Heart left ventricle (tissue), 16 donors: ENCODE measurements at regions not wholly inside any gene's neighbourhood (a gene's known extent, or its start where the extent isn't known, plus 50 kb on each side); places are given as distances from the start of the nearest gene placed in this dataset.

ENCODE experiments used
- ATAC-seq, 4 donors: fragments of 200-7000 bp; cut with Tn5 transposase; one replicate each; pipeline ENCODE4 v1.9.1; 2020 to 2022; ENCODE audit warnings: moderate library complexity in 4 of 4, mild to moderate bottlenecking in 3 of 4, moderate number of reproducible peaks in 1 of 4
- DNase-seq, 5 donors: peaks; one replicate each; pipeline ENCODE4 v3.0.0-alpha.2; 2020
- H3K27ac ChIP-seq, 12 donors: fragments of 200-600 bp; sonication (generic) in 4 of 12; one replicate each; pipeline versions ENCODE4 v1.5.0 to v1.8.0; 2016 to 2022; ENCODE audit warnings: mild to moderate bottlenecking in 2 of 12
- H3K27me3 ChIP-seq, 9 donors: fragments of 200-600 bp; sonication (generic) in 2 of 9; one replicate each; pipeline versions ENCODE4 v1.5.1 to v1.8.0; 2016 to 2022; ENCODE audit warnings: mild to moderate bottlenecking in 3 of 9
- H3K36me3 ChIP-seq, 9 donors: fragments of 200-600 bp; sonication (generic) in 2 of 9; one replicate each; pipeline versions ENCODE4 v1.5.0 to v1.8.0; 2018 to 2022; ENCODE audit warnings: mild to moderate bottlenecking in 2 of 9
- H3K4me1 ChIP-seq, 12 donors: fragments of 200-600 bp; sonication (generic) in 4 of 12; one replicate each; pipeline versions ENCODE4 v1.5.0 to v1.8.0; 2016 to 2022; ENCODE audit warnings: mild to moderate bottlenecking in 3 of 12
- H3K4me3 ChIP-seq, 12 donors: fragments of 200-600 bp; sonication (generic) in 4 of 12; one replicate each; pipeline versions ENCODE4 v1.5.0 to v1.8.0; 2017 to 2022; ENCODE audit warnings: mild to moderate bottlenecking in 9 of 12, moderate library complexity in 4 of 12
- H3K9me3 ChIP-seq, 12 donors: fragments of 200-600 bp; sonication (generic) in 4 of 12; one replicate each; pipeline versions ENCODE4 v1.5.0 to v1.8.0; 2016 to 2022; ENCODE audit warnings: mild to moderate bottlenecking in 1 of 12
- CTCF ChIP-seq, 12 donors: fragments of 200-600 bp; sonication (generic) in 4 of 12; IDR thresholded peaks; one replicate each; pipeline versions ENCODE4 v1.5.0 to v1.8.0; 2018 to 2022; ENCODE audit warnings: antibody characterized with exemption in 12 of 12, mild to moderate bottlenecking in 5 of 12
- POLR2A ChIP-seq, 2 donors: fragments of 450-650 bp; IDR thresholded peaks; one replicate each; pipeline ENCODE4 v1.6.1; 2017; ENCODE audit warnings: antibody characterized with exemption in 2 of 2, mild to moderate bottlenecking in 2 of 2, moderate library complexity in 2 of 2
- WGBS, 4 donors: extraction: QIAGEN DNeasy Blood & Tissue Kit in 2 of 4; methylation state at CpG; one replicate each; pipeline versions ENCODE4 v1.1.5 to v1.1.7; 2013 to 2018; 5-methylcytosine and 5-hydroxymethylcytosine counted together
- intact Hi-C, 10 donors: fragments of 100-400 bp; cut with DNase I; formaldehyde crosslinking; loops; one replicate each; pipeline versions ENCODE4 v1.11.1 to v1.14.2; 2022
- donor health status: ischemic (EF 13 %, LVEDD 7.1; RV severe dilation, severe dysfunction).
- donor health status: healthy with polysubstance abuse.
- donor health status: DM: no; HTN: yes; CAD: no.
- donor health status: DM: no; HTN: no; CAD: no.
- donor health status: ischemic (EF 25% LVEDD 6.9; RV normal size, moderate dysfunction).
- donor health status: ischemic (EF 25% LVEDD 5.7; RV mildly dilated, moderate dysfunction).
- donor health status: healthy.
- donor health status: DM: yes; HTN: yes; CAD: no.
- donor health status: ischemic (EF 35%, LVEDD 5.7; RV mildly dilated, moderate dysfunction).
- donor health status: nonischemic (EF 11% LVEDD 7.7; RV severe dilation, severe dysfunction).
- donor health status: DM: yes; HTN: yes; CAD: no.
- donor health status: PGD.
- donor health status: ischemic (EF 29% LVEDD 5.4; RV normal size, mild dysfunction).
- donor health status: nonischemic (EF 23%, LVEDD 6.1; RV moderate dilation, normal function).

- no peak overlapping the region for H3K4me3 ChIP-seq
- H3K9me3 ChIP-seq: no peaks in the 10 kb centered on the region
- whole genome bisulfite sequencing, 4 donors: 92 to 98% (median 94%) methylated on average over 7 to 8 of the region's 8 CpGs
- no peaks in the 10 kb centered on the region for H3K36me3 ChIP-seq
- H3K27me3 ChIP-seq: no peaks in the 10 kb centered on the region
- ATAC-seq: no peak
- no peak for DNase-seq
- TF ChIP-seq POLR2A (IDR thresholded peaks at IDR 0.05) (no peak), CTCF (IDR thresholded peaks at IDR 0.05) (no peak)
- H3K4me1 ChIP-seq: peaks cover 0 to 23% (median 0%) of the 10 kb centered on the region in 12 donors
- no peak overlapping the region for H3K27ac ChIP-seq
- intact Hi-C loops: loop anchor here in 1 of 10 donors (10.0 kb wide), 1 partner anchor 136 kb away; no protein-coding TSS in a partner anchor
These were observed 453.4 kb downstream of the CD83 start for GRCh38 chr6:14571001-14571400.

- intact Hi-C loops: loop anchor here in 1 of 10 donors (10.0 kb wide), 1 partner anchor 137 kb away; no protein-coding TSS in a partner anchor
- ATAC-seq: peak in 3 of 4 donors; percentile 33 to 45 (median 40)
- TF ChIP-seq POLR2A (IDR thresholded peaks at IDR 0.05): no peak
- TF ChIP-seq CTCF (IDR thresholded peaks at IDR 0.05): no peak
These were observed 454.2 kb downstream of the CD83 start for GRCh38 chr6:14571746-14572145.

GRCh38 chr6:14573267-14573666, 455.7 kb downstream of the CD83 start:
- Histone ChIP-seq H3K27me3 (no peaks in the 10 kb centered on the region), H3K4me3 (no peak overlapping the region), H3K4me1 (peaks cover 0 to 28% (median 2%) of the 10 kb centered on the region in 12 donors), H3K9me3 (no peaks in the 10 kb centered on the region), H3K36me3 (no peaks in the 10 kb centered on the region), H3K27ac (peak overlapping the region in 2 of 12 donors; percentile 32 to 46)
- no peak for DNase-seq
- WGBS, 4 donors: 55 to 67% (median 61%) methylated on average over 3 of the region's 3 CpGs
- TF ChIP-seq CTCF (IDR thresholded peaks at IDR 0.05): no peak
- TF ChIP-seq POLR2A (IDR thresholded peaks at IDR 0.05): no peak
- intact Hi-C loops: loop anchor here in 1 of 10 donors (10.0 kb wide), 1 partner anchor 138 kb away; no protein-coding TSS in a partner anchor
- peak; percentile 72 to 91 (median 84) for ATAC-seq

More at GRCh38 chr6:14571746-14572145, 454.2 kb downstream of the CD83 start:
- no peaks in the 10 kb centered on the region for H3K36me3 ChIP-seq
- no peaks in the 10 kb centered on the region for H3K9me3 ChIP-seq
- DNase-seq: no peak
- 57 to 60% (median 59%) methylated on average over 7 of the region's 7 CpGs for WGBS, 4 donors
- no peaks in the 10 kb centered on the region for H3K27me3 ChIP-seq
- peaks cover 0 to 23% (median 0%) of the 10 kb centered on the region in 12 donors for H3K4me1 ChIP-seq
- no peak overlapping the region for H3K4me3 ChIP-seq
- H3K27ac ChIP-seq: peak overlapping the region in 1 of 12 donors; percentile 46

GRCh38 chr6:14573703-14574290, 456.2 kb downstream of the CD83 start:
- Histone ChIP-seq H3K27ac (peak overlapping the region in 2 of 12 donors; percentile 11 to 26), H3K27me3 (no peaks in the 10 kb centered on the region), H3K4me1 (peaks cover 0 to 28% (median 2%) of the 10 kb centered on the region in 12 donors), H3K9me3 (no peaks in the 10 kb centered on the region), H3K4me3 (no peak overlapping the region), H3K36me3 (no peaks in the 10 kb centered on the region)
- no peak for TF ChIP-seq CTCF (IDR thresholded peaks at IDR 0.05)
- no peak for TF ChIP-seq POLR2A (IDR thresholded peaks at IDR 0.05)
- WGBS, 4 donors: 86 to 100% (median 92%) methylated on average over 2 of the region's 2 CpGs
- intact Hi-C loops: loop anchor here in 1 of 10 donors (10.0 kb wide), 1 partner anchor 139 kb away; no protein-coding TSS in a partner anchor
- no peak for DNase-seq
- peak in 1 of 4 donors; percentile 8 for ATAC-seq
